ENCODE measurements at regions not wholly inside any gene's neighbourhood (a gene's known extent, or its start where the extent isn't known, plus 50 kb on each side); places are given as distances from the start of the nearest gene placed in this dataset.
"Not testable (repeated sequence)": the region's sequence is repeated elsewhere in the genome, so short reads cannot be mapped to it uniquely, and the experiment has no call there.

- DNase-seq (ENCODE audit: insufficient read length, low spot score) (peak; percentile 11), FAIRE-seq (no peak)
- TF ChIP-seq, protein P1, sequence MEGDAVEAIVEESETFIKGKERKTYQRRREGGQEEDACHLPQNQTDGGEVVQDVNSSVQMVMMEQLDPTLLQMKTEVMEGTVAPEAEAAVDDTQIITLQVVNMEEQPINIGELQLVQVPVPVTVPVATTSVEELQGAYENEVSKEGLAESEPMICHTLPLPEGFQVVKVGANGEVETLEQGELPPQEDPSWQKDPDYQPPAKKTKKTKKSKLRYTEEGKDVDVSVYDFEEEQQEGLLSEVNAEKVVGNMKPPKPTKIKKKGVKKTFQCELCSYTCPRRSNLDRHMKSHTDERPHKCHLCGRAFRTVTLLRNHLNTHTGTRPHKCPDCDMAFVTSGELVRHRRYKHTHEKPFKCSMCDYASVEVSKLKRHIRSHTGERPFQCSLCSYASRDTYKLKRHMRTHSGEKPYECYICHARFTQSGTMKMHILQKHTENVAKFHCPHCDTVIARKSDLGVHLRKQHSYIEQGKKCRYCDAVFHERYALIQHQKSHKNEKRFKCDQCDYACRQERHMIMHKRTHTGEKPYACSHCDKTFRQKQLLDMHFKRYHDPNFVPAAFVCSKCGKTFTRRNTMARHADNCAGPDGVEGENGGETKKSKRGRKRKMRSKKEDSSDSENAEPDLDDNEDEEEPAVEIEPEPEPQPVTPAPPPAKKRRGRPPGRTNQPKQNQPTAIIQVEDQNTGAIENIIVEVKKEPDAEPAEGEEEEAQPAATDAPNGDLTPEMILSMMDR (IDR thresholded peaks at IDR 0.05; ENCODE audit: insufficient read depth, missing control alignments) = no peak
Observed at GRCh38 chr1:29391362-29391880, 155.1 kb downstream of the PTPRU start.

GRCh38 chr1:29390491-29391361 is 154.4 kb downstream of the PTPRU start:
- no peak for FAIRE-seq
- TF ChIP-seq, protein P1 (IDR thresholded peaks at IDR 0.05; ENCODE audit: insufficient read depth, missing control alignments) = no peak
- peak; percentile 11 for DNase-seq (ENCODE audit: insufficient read length, low spot score)

- TF ChIP-seq, protein P1 (IDR thresholded peaks at IDR 0.05; ENCODE audit: insufficient read depth, missing control alignments) = no peak
- DNase-seq (ENCODE audit: insufficient read length, low spot score) (no peak), FAIRE-seq (no peak)
Observed at GRCh38 chr1:29390075-29390474, 153.8 kb downstream of the PTPRU start.

GRCh38 chr1:29389533-29390041 is 153.3 kb downstream of the PTPRU start:
- DNase-seq (ENCODE audit: insufficient read length, low spot score) (peak; percentile 2), FAIRE-seq (no peak)
- TF ChIP-seq, protein P1 (IDR thresholded peaks at IDR 0.05; ENCODE audit: insufficient read depth, missing control alignments) = no peak

GRCh38 chr1:29388884-29389283 is 152.6 kb downstream of the PTPRU start:
- DNase-seq (ENCODE audit: insufficient read length, low spot score) (no peak), FAIRE-seq (no peak)
- TF ChIP-seq, protein P1 (IDR thresholded peaks at IDR 0.05; ENCODE audit: insufficient read depth, missing control alignments) = no peak

DNA sequence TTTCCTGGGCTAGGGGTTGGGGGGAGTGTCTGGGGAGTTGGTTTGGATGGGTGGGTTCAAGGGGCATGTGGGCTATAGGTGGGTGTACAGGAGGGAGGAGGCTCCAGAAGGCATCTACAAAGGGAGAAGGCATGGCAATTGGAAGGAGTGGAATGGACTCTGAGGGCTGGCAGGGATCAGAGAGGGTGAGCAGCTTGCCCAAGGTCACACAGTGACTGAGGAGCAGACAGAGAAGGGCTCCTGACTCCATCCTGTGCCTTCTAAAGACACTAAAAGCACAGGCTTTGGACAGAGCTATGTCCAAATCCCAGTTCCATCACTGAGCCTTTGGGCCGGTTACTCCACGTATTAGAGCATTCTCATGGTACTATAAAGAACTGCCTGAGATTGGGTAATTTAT is 151.8 kb downstream of the PTPRU start:
- TF ChIP-seq, protein P1 (IDR thresholded peaks at IDR 0.05; ENCODE audit: insufficient read depth, missing control alignments) = no peak
- no peak for FAIRE-seq
- peak; percentile 2 for DNase-seq (ENCODE audit: insufficient read length, low spot score)

GRCh38 chr1:29387210-29387609 is 150.9 kb downstream of the PTPRU start:
- FAIRE-seq (no peak), DNase-seq (ENCODE audit: insufficient read length, low spot score) (peak; percentile 2)
- TF ChIP-seq, protein P1 (IDR thresholded peaks at IDR 0.05; ENCODE audit: insufficient read depth, missing control alignments) = no peak

- not testable (repeated sequence) for DNase-seq (ENCODE audit: insufficient read length, low spot score); FAIRE-seq
Observed at GRCh38 chr1:29386453-29386852, 150.1 kb downstream of the PTPRU start.

Data from D721Med (cell line).